ENCODE measurements at regions not wholly inside any gene's neighbourhood (a gene's known extent, or its start where the extent isn't known, plus 50 kb on each side); places are given as distances from the start of the nearest gene placed in this dataset.
"Not testable (repeated sequence)": the region's sequence is repeated elsewhere in the genome, so short reads cannot be mapped to it uniquely, and the experiment has no call there.

DNA sequence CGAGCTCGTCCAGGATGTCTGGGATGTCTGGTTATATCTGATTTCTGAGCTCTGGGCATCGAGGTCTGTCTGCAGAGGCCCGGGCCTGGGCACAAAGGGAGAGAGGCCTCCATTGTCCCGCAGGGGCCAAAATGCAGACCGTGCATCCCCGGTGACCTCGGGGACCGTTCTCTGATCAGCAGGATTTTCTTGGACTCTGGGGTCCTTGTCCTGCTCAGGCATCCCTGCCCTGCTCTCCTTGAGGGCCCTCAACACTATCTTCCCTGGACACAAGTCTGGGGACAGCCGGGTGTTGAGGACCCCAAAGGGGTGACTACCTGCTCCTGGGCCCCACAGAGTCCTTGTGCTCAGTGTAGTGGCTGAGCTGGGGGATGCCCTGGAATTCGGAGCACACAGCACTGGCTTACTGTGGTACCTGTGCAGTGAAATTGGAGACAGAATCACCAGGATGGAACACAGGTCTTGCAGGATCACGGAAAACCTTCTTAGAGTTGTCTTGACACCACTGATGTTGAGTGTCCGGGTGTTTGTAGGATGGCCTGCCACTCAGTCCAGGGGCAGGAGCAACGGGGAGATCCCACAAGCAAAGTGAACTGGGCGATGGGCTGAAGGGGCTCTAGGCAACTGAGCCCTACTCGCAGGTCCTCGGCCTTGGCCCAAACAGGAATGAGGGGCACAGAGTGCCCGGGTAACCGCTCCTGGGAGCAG lies 1369.2 kb downstream of the CDH12 start:
- H4K20me1 ChIP-seq (ENCODE audit: insufficient read depth, low read length); in situ Hi-C loops (cut with HindIII; ENCODE audit: extremely low pct_ligation_motif_present, low pct_unique_long_range_greater_than_20kb); FAIRE-seq; H3K9ac ChIP-seq (ENCODE audit: insufficient read depth, low read depth, low read length); H3K4me2 ChIP-seq (ENCODE audit: low read depth, low read length); DNase-seq (ENCODE audit: low spot score); H2AFZ ChIP-seq (ENCODE audit: low read length); H3K27me3 ChIP-seq (ENCODE audit: control insufficient read depth in 1 of 2, insufficient read depth in 2 of 2, low read length in 2 of 2); intact Hi-C loops (cut with micrococcal nuclease; ENCODE audit: unreplicated experiment); H3K79me2 ChIP-seq (ENCODE audit: insufficient read depth, low read length); CTCF ChIA-PET (ENCODE audit: low intra/inter-chr PET ratio, low total read pairs); POLR2A ChIA-PET; BruUV-seq (replicated peaks); H3K36me3 ChIP-seq (replicated peaks in 1 of 2; ENCODE audit: control insufficient read depth in 1 of 2, insufficient read depth in 2 of 2, low read length in 2 of 2); H3K4me1 ChIP-seq (ENCODE audit: insufficient read depth, low read length); H3K4me3 ChIP-seq (replicated peaks in 1 of 3; ENCODE audit: insufficient read depth in 1 of 3, low read depth in 2 of 3, low read length in 3 of 3); H3K9me3 ChIP-seq (ENCODE audit: low read length); ATAC-seq; H3K27ac ChIP-seq (ENCODE audit: extremely low read length, insufficient read depth, low read length): not testable (repeated sequence)
- 100% methylated on average over 3 of the region's 19 CpGs for WGBS (ENCODE audit: low lambda C conversion rate)

DNA sequence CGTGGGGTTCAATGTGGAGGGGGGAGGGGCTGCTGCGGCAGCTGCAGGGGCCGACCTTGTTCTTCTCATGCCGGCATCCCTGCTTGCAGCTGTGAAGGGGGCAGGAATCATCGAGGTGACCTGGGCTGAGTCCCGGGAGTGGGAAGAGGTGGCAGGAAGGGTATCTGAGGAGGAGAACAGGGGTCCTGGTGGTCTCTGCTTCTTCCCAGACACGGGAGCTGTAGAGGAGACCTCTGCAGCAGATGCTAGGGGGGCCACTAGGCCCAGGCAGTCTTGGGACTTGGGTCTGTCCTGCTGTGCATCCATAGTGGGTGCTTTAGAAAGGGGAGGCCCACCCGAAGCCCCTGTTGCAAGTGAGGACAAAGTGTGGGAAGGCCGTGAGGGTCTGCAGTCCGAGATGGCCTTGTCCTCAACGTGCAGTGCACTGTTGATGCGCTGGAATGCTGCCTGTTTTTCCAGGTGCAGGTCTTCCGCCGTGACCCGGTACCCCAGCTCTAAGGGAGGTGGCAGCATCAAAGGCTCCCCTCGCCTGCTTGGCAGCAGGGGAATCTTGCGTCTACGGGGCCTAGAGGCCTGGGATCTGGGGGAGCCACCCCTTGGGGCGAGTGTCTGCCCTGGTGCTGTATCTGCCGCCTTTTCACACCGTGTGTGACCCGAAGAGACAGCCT lies 1370.0 kb downstream of the CDH12 start:
- FAIRE-seq: not testable (repeated sequence)

DNA sequence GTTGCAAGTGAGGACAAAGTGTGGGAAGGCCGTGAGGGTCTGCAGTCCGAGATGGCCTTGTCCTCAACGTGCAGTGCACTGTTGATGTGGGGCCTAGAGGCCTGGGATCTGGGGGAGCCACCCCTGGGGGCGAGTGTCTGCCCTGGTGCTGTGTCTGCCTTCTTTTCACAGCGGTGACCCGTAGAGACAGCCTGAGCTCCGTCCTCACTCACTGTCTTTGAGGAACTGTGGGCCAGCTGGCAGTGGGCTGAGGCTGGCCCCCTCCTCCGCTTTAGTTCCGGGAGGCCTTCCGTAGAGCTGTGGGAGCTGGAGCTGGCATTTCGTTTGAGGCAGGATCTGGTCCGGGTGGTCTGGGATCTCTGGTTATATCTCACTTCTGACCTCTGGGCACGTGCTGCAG lies 1370.6 kb downstream of the CDH12 start:
- in situ Hi-C loops (cut with HindIII; ENCODE audit: extremely low pct_ligation_motif_present, low pct_unique_long_range_greater_than_20kb); H3K27me3 ChIP-seq (ENCODE audit: control insufficient read depth in 1 of 2, insufficient read depth in 2 of 2, low read length in 2 of 2); H2AFZ ChIP-seq (ENCODE audit: low read length); H3K9ac ChIP-seq (ENCODE audit: insufficient read depth, low read depth, low read length); intact Hi-C loops (cut with micrococcal nuclease; ENCODE audit: unreplicated experiment); H3K4me2 ChIP-seq (ENCODE audit: low read depth, low read length); H4K20me1 ChIP-seq (ENCODE audit: insufficient read depth, low read length); POLR2A ChIA-PET; CTCF ChIA-PET (ENCODE audit: low intra/inter-chr PET ratio, low total read pairs); H3K27ac ChIP-seq (ENCODE audit: extremely low read length, insufficient read depth, low read length); H3K4me1 ChIP-seq (ENCODE audit: insufficient read depth, low read length); H3K9me3 ChIP-seq (ENCODE audit: low read length); DNase-seq (ENCODE audit: low spot score); FAIRE-seq; H3K36me3 ChIP-seq (replicated peaks in 1 of 2; ENCODE audit: control insufficient read depth in 1 of 2, insufficient read depth in 2 of 2, low read length in 2 of 2); H3K4me3 ChIP-seq (replicated peaks in 1 of 3; ENCODE audit: insufficient read depth in 1 of 3, low read depth in 2 of 3, low read length in 3 of 3); ATAC-seq; BruUV-seq (replicated peaks); H3K79me2 ChIP-seq (ENCODE audit: insufficient read depth, low read length): not testable (repeated sequence)
- WGBS (ENCODE audit: low lambda C conversion rate): 93% methylated on average over 11 of the region's 13 CpGs

More for the DNA sequence above, 1370.0 kb downstream of the CDH12 start:
- H3K4me3 ChIP-seq (replicated peaks in 1 of 3; ENCODE audit: insufficient read depth in 1 of 3, low read depth in 2 of 3, low read length in 3 of 3); H4K20me1 ChIP-seq (ENCODE audit: insufficient read depth, low read length); H3K4me1 ChIP-seq (ENCODE audit: insufficient read depth, low read length); H2AFZ ChIP-seq (ENCODE audit: low read length); H3K4me2 ChIP-seq (ENCODE audit: low read depth, low read length); DNase-seq (ENCODE audit: low spot score); intact Hi-C loops (cut with micrococcal nuclease; ENCODE audit: unreplicated experiment); H3K27ac ChIP-seq (ENCODE audit: extremely low read length, insufficient read depth, low read length); H3K9me3 ChIP-seq (ENCODE audit: low read length); ATAC-seq; POLR2A ChIA-PET; BruUV-seq (replicated peaks); H3K79me2 ChIP-seq (ENCODE audit: insufficient read depth, low read length); H3K36me3 ChIP-seq (replicated peaks in 1 of 2; ENCODE audit: control insufficient read depth in 1 of 2, insufficient read depth in 2 of 2, low read length in 2 of 2); H3K27me3 ChIP-seq (ENCODE audit: control insufficient read depth in 1 of 2, insufficient read depth in 2 of 2, low read length in 2 of 2); in situ Hi-C loops (cut with HindIII; ENCODE audit: extremely low pct_ligation_motif_present, low pct_unique_long_range_greater_than_20kb); H3K9ac ChIP-seq (ENCODE audit: insufficient read depth, low read depth, low read length); CTCF ChIA-PET (ENCODE audit: low intra/inter-chr PET ratio, low total read pairs): not testable (repeated sequence)
- WGBS (ENCODE audit: low lambda C conversion rate): 94% methylated on average over 10 of the region's 22 CpGs

DNA sequence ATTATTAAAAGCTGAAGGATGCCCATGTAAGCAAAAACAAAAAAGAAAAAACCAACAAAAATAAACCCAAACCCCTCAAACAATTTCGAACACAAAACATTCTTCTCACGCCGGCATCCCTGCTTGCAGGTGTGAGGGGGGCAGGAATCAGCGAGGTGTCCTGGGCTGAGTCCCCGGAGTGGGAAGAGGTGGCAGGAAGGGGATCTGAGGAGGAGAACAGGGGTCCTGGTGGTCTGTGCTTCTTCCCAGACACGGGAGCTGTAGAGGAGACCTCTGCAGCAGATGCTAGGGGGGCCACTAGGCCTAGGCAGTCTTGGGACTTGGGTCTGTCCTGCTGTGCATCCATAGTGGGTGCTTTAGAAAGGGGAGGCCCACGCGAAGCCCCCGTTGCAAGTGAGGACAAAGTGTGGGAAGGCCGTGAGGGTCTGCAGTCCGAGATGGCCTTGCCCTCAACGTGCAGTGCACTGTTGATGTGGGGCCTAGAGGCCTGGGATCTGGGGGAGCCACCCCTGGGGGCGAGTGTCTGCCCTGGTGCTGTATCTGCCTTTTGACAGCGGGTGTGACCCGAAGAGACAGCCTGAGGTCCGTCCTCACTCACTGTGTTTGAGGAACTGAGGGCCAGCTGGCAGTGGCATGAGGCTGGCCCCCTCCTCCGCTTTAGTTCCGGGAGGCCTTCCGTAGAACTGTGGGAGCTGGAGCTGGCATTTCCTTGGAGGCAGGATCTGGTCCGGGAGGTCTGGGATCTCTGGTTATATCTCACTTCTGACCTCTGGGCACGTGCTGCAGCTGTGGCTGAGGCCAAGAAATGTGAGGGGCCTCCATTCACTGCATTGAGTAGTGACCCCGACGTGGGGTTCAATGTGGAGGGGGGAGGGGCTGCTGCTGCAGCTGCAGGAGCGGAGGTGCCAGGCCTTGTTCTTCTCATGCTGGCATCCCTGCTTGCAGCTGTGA lies 1371.5 kb downstream of the CDH12 start:
- not testable (repeated sequence) for FAIRE-seq
- WGBS (ENCODE audit: low lambda C conversion rate): 97% methylated on average over 14 of the region's 24 CpGs

More for the DNA sequence above, 1371.5 kb downstream of the CDH12 start:
- in situ Hi-C loops (cut with HindIII; ENCODE audit: extremely low pct_ligation_motif_present, low pct_unique_long_range_greater_than_20kb); H3K36me3 ChIP-seq (replicated peaks in 1 of 2; ENCODE audit: control insufficient read depth in 1 of 2, insufficient read depth in 2 of 2, low read length in 2 of 2); H3K27me3 ChIP-seq (ENCODE audit: control insufficient read depth in 1 of 2, insufficient read depth in 2 of 2, low read length in 2 of 2); H3K9ac ChIP-seq (ENCODE audit: insufficient read depth, low read depth, low read length); H3K9me3 ChIP-seq (ENCODE audit: low read length); H3K79me2 ChIP-seq (ENCODE audit: insufficient read depth, low read length); H3K27ac ChIP-seq (ENCODE audit: extremely low read length, insufficient read depth, low read length); ATAC-seq; H3K4me3 ChIP-seq (replicated peaks in 1 of 3; ENCODE audit: insufficient read depth in 1 of 3, low read depth in 2 of 3, low read length in 3 of 3); DNase-seq (ENCODE audit: low spot score); H3K4me1 ChIP-seq (ENCODE audit: insufficient read depth, low read length); CTCF ChIA-PET (ENCODE audit: low intra/inter-chr PET ratio, low total read pairs); BruUV-seq (replicated peaks); H4K20me1 ChIP-seq (ENCODE audit: insufficient read depth, low read length); H3K4me2 ChIP-seq (ENCODE audit: low read depth, low read length); intact Hi-C loops (cut with micrococcal nuclease; ENCODE audit: unreplicated experiment); H2AFZ ChIP-seq (ENCODE audit: low read length); POLR2A ChIA-PET: not testable (repeated sequence)
